GM23338 (cell line): ENCODE measurements at regions not wholly inside any gene's neighbourhood (a gene's known extent, or its start where the extent isn't known, plus 50 kb on each side); places are given as distances from the start of the nearest gene placed in this dataset.

Source experiments
- ATAC-seq: fragments of 200-7000 bp; cut with Tn5 transposase; 3 replicates; pipeline ENCODE4 v1.9.1; 2020
- DNase-seq: peaks from one replicate; pipeline ENCODE4 v3.0.0-alpha.2; 2015; ENCODE audit warnings: low spot score
- H2AFZ ChIP-seq: fragments of 200-600 bp; sonication (generic); 2 replicates; pipeline ENCODE4 v1.8.0; 2016; ENCODE audit warnings: antibody characterized with exemption, mild to moderate bottlenecking, moderate library complexity
- H3F3A ChIP-seq: fragments of 200-600 bp; sonication (generic); replicated peaks from 2 replicates; pipeline ENCODE4 v1.8.0; 2017; ENCODE audit warnings: antibody characterized with exemption, mixed run types, low read depth
- H3K27ac ChIP-seq: fragments of 200-600 bp; sonication (generic); 2 replicates; pipeline ENCODE4 v1.6.1; 2016; ENCODE audit warnings: low read depth
- H3K27me3 ChIP-seq: fragments of 200-600 bp; sonication (generic); 2 replicates; pipeline ENCODE4 v1.8.0; 2016; ENCODE audit warnings: mild to moderate bottlenecking, mixed run types, moderate library complexity; ENCODE audit not compliant: insufficient read depth
- H3K36me3 ChIP-seq: fragments of 200-600 bp; sonication (generic); 2 replicates; pipeline ENCODE4 v1.8.0; 2016; ENCODE audit warnings: mild to moderate bottlenecking; ENCODE audit not compliant: insufficient read depth
- H3K4me1 ChIP-seq: fragments of 200-600 bp; sonication (generic); 2 replicates; pipeline ENCODE4 v1.8.0; 2016; ENCODE audit warnings: mild to moderate bottlenecking, moderate library complexity; ENCODE audit not compliant: insufficient read depth
- H3K4me2 ChIP-seq: fragments of 200-600 bp; sonication (generic); 2 replicates; pipeline ENCODE4 v1.7.1; 2017; ENCODE audit warnings: mixed run types
- H3K4me3 ChIP-seq: fragments of 200-600 bp; sonication (generic); 2 replicates; pipeline ENCODE4 v1.6.1; 2016; ENCODE audit warnings: mixed run types
- H3K79me2 ChIP-seq: fragments of 200-600 bp; sonication (generic); replicated peaks from 2 replicates; pipeline ENCODE4 v1.8.0; 2017; ENCODE audit warnings: mild to moderate bottlenecking; ENCODE audit not compliant: insufficient read depth
- H3K9me2 ChIP-seq: fragments of 200-600 bp; sonication (generic); 2 replicates; pipeline ENCODE4 v1.8.0; 2017; ENCODE audit not compliant: insufficient read depth
- H4K20me1 ChIP-seq: fragments of 200-600 bp; sonication (generic); replicated peaks from 2 replicates; pipeline ENCODE4 v1.8.0; 2017; ENCODE audit warnings: mild to moderate bottlenecking; ENCODE audit not compliant: insufficient read depth
- H3K27ac Mint-ChIP-seq: 2 replicates; pipeline ENCODE4 v1.8.0; 2020; ENCODE audit warnings: inconsistent platforms, mild to moderate bottlenecking, moderate library complexity, mixed read lengths
- H3K27me3 Mint-ChIP-seq: 3 replicates; pipeline ENCODE4 v1.8.0; 2022; ENCODE audit warnings: low read depth, mild to moderate bottlenecking, moderate library complexity, mixed read lengths, inconsistent platforms; ENCODE audit not compliant: insufficient read depth, poor library complexity
- H3K36me3 Mint-ChIP-seq: 3 replicates; pipeline ENCODE4 v1.8.0; 2021; ENCODE audit warnings: low read depth, mild to moderate bottlenecking, inconsistent platforms, moderate library complexity, mixed read lengths
- H3K4me1 Mint-ChIP-seq: 3 replicates; pipeline ENCODE4 v1.8.0; 2020; ENCODE audit warnings: mild to moderate bottlenecking, inconsistent platforms, mixed read lengths
- H3K4me3 Mint-ChIP-seq: 3 replicates; pipeline ENCODE4 v1.8.0; 2021; ENCODE audit warnings: moderate library complexity, mild to moderate bottlenecking, inconsistent platforms, mixed read lengths
- H3K9me3 Mint-ChIP-seq: 3 replicates; pipeline ENCODE4 v1.8.0; 2020; ENCODE audit warnings: moderate library complexity, mild to moderate bottlenecking, inconsistent platforms, mixed read lengths
- CREB1 ChIP-seq: fragments of 250-450 bp; sonication (Bioruptor Pico); IDR thresholded peaks from 2 replicates; pipeline ENCODE4 v1.5.0; 2020; ENCODE audit warnings: low read depth, mild to moderate bottlenecking, moderate library complexity
- EZH2 ChIP-seq: fragments of 200-600 bp; sonication (generic); IDR thresholded peaks from one replicate; pipeline ENCODE4 v1.8.0; 2017; ENCODE audit warnings: antibody characterized with exemption, mild to moderate bottlenecking, low read depth; ENCODE audit not compliant: unreplicated experiment
- EZH2phosphoT487 ChIP-seq: fragments of 200-600 bp; sonication (generic); IDR thresholded peaks from one replicate; pipeline ENCODE4 v1.8.1; 2018; ENCODE audit warnings: antibody characterized with exemption; ENCODE audit not compliant: unreplicated experiment
- JUNB ChIP-seq: IDR thresholded peaks from one replicate; pipeline ENCODE4 v1.6.1; 2016; ENCODE audit warnings: antibody characterized with exemption; ENCODE audit not compliant: unreplicated experiment
- NANOG ChIP-seq: IDR thresholded peaks from 2 replicates; pipeline ENCODE4 v1.6.1; 2016; ENCODE audit warnings: antibody characterized with exemption, borderline replicate concordance
- POLR2AphosphoS5 ChIP-seq: IDR thresholded peaks from 2 replicates; pipeline ENCODE4 v1.6.1; 2016; ENCODE audit warnings: antibody characterized with exemption, low read depth
- REST ChIP-seq: IDR thresholded peaks from one replicate; pipeline ENCODE4 v1.6.1; 2018; ENCODE audit warnings: antibody characterized with exemption; ENCODE audit not compliant: unreplicated experiment
- STAT1 ChIP-seq: IDR thresholded peaks from one replicate; pipeline ENCODE4 v1.6.1; 2016; ENCODE audit warnings: antibody characterized with exemption; ENCODE audit not compliant: unreplicated experiment
- ZNF114 ChIP-seq: fragments of 250-450 bp; sonication (Bioruptor Pico); IDR thresholded peaks from 2 replicates; pipeline ENCODE4 v1.5.0; 2020; ENCODE audit warnings: mild to moderate bottlenecking, moderate library complexity
- ZNF331 ChIP-seq: fragments of 250-450 bp; sonication (Bioruptor Pico); IDR thresholded peaks from 2 replicates; pipeline ENCODE4 v1.5.0; 2020; ENCODE audit warnings: low read depth, mild to moderate bottlenecking, moderate library complexity
- TF ChIP-seq, protein P1 (sequence below), 2 experiments: fragments of 200-600 bp in 1 of 2; sonication (generic) in 1 of 2; conservative IDR thresholded peaks; 2 replicates each; pipeline versions ENCODE4 v1.5.1 to v1.6.1; 2016 to 2017; ENCODE audit warnings: antibody characterized with exemption in 2 of 2, low read depth in 2 of 2, mild to moderate bottlenecking in 2 of 2, moderate library complexity in 1 of 2
- TF ChIP-seq, protein P2 (sequence below): IDR thresholded peaks from 2 replicates; pipeline ENCODE4 v1.6.1; 2016; ENCODE audit warnings: antibody characterized with exemption

DNA sequence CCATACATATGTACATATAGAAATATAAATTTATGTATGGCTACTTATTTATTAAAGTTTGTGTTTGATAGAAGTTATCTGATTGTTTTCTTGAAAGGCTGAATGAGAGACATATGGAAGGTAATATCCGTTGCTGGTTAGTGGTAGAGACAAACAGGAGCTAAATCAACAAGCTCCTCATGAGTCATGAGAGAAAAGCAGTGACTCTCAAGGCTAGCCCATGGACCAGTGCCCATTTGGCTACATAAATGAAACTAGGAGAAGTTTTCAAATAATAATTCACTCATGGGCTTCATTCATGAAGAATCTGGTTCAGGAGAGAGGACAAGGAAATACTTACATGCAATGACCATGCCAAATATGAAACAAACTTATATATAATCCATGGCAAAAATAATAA lies 504.5 kb upstream of the ITGA1 start:
- Mint-ChIP-seq H3K4me3 (no peak overlapping the region), H3K27ac (no peak overlapping the region), H3K36me3 (no peaks in the 10 kb centered on the region; the same call in 1 of the 3 replicates), H3K27me3 (no peaks in the 10 kb centered on the region), H3K4me1 (no peaks in the 10 kb centered on the region), H3K9me3 (peaks cover 8% of the 10 kb centered on the region; the same call in 2 of the 3 replicates)
- TF ChIP-seq ZNF114 (CRISPR knock-in tag) (no peak), REST (no peak), CREB1 (CRISPR knock-in tag) (no peak), ZNF331 (CRISPR knock-in tag) (no peak), NANOG (no peak), STAT1 (no peak), JUNB (no peak), POLR2AphosphoS5 (no peak), EZH2 (no peak), EZH2phosphoT487 (no peak)
- TF ChIP-seq, protein P1, sequence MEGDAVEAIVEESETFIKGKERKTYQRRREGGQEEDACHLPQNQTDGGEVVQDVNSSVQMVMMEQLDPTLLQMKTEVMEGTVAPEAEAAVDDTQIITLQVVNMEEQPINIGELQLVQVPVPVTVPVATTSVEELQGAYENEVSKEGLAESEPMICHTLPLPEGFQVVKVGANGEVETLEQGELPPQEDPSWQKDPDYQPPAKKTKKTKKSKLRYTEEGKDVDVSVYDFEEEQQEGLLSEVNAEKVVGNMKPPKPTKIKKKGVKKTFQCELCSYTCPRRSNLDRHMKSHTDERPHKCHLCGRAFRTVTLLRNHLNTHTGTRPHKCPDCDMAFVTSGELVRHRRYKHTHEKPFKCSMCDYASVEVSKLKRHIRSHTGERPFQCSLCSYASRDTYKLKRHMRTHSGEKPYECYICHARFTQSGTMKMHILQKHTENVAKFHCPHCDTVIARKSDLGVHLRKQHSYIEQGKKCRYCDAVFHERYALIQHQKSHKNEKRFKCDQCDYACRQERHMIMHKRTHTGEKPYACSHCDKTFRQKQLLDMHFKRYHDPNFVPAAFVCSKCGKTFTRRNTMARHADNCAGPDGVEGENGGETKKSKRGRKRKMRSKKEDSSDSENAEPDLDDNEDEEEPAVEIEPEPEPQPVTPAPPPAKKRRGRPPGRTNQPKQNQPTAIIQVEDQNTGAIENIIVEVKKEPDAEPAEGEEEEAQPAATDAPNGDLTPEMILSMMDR (conservative IDR thresholded peaks at IDR 0.05; ENCODE audit: low read depth in 2 of 2) = no peak
- TF ChIP-seq, protein P2, sequence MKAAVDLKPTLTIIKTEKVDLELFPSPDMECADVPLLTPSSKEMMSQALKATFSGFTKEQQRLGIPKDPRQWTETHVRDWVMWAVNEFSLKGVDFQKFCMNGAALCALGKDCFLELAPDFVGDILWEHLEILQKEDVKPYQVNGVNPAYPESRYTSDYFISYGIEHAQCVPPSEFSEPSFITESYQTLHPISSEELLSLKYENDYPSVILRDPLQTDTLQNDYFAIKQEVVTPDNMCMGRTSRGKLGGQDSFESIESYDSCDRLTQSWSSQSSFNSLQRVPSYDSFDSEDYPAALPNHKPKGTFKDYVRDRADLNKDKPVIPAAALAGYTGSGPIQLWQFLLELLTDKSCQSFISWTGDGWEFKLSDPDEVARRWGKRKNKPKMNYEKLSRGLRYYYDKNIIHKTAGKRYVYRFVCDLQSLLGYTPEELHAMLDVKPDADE = no peak
- Histone ChIP-seq H3K27me3 (no peaks in the 10 kb centered on the region), H3K27ac (no peak overlapping the region), H4K20me1 (no peaks in the 10 kb centered on the region), H3K4me2 (no peak overlapping the region), H3K36me3 (no peaks in the 10 kb centered on the region), H3K79me2 (no peaks in the 10 kb centered on the region), H3F3A (no peaks in the 10 kb centered on the region), H3K4me1 (no peaks in the 10 kb centered on the region), H3K4me3 (no peak overlapping the region), H2AFZ (no peak overlapping the region), H3K9me2 (no peaks in the 10 kb centered on the region)
- no peak for ATAC-seq
- DNase-seq = no peak
